Non-pigmented ciliary epithelial cell (primary cell): ENCODE measurements at regions not wholly inside any gene's neighbourhood (a gene's known extent, or its start where the extent isn't known, plus 50 kb on each side); places are given as distances from the start of the nearest gene placed in this dataset.

Source experiments
- DNase-seq: peaks from one replicate; pipeline ENCODE4 v3.0.0-alpha.2; 2010; ENCODE audit warnings: low read depth

DNA sequence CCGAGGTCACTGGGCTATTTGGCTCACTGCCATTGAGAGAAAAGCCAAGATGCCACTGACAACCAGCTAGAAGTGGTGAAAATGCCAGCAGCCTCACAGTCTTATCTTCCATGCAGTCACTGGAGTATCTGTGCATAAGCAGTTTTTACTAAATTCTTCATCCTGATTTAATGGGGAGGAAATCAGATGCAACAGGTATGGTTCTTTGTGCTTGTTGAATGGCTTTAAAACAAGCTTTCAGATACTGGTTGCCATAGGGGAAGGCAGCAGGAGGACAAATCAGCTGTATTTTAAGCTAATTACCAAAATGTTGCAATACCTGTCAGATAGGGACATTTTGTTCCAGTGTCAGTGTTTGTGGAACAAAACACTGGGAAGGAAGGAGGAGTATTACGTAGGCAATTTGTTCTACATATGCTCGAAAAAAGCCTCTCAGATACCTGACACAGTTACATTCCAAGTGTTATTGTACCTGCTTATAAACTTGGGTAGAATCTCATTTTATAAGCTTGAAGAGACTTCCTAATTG lies 54.1 kb upstream of the ARHGAP5 start:
- no peak for DNase-seq

DNA sequence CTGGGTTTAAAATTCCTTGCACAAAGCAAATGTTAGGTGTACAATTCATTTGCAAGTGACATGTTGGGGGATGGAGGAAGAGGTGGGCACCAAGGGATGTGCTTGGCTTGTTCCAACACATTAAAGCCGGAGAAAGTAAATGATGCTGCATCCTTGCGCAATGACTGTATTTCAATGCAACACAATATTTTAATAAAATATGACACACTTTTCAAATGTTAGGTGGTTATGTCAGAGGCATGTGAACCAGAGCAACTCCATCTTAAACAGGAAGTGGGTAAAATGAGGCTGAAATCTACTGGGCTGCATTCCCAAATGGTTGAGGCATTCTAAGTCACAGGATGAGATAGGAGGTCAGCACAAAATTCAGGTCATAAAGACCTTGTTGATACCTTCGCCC lies 53.6 kb upstream of the ARHGAP5 start:
- no peak for DNase-seq

DNA sequence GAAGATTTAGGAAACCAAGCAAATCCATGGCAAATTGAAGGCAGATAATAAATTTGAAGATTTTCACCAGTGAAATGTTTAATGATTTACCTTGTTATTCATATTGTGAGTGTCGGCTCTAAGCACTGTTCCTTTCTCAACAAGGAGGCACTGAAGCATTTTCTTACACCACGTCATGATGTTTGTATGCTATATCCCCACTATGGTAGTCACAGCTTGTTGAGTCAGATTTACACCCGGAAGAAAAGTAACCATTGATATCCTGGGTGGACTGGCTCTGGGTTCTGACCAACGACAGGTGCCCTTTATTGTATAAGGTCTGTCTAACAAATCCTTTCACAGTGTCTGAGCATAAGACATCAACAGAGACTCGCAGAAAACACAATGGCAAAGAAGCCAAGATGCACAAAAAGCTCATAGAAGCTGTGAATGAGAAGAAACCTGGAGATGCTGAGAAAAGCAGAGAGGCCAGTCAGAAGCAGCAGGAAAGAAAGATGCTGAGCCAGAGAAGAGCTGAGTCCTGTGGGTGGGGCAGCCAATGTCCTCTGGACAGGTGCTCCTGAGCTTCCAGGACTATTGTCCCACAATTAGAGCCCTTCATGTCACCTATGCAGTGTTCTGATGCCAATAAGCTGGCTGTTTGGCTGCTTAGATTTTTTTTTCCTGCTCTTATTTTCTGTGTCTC lies 49.7 kb upstream of the ARHGAP5 start:
- no peak for DNase-seq
